H1 (cell line): ENCODE measurements at regions not wholly inside any gene's neighbourhood (a gene's known extent, or its start where the extent isn't known, plus 50 kb on each side); places are given as distances from the start of the nearest gene placed in this dataset.

Experiments used
- CTCF ChIA-PET: fragments of 300-600 bp; sonication (Branson Sonifier 250); formaldehyde crosslinking; loops from one replicate; lab custom pipeline; 2021; ENCODE audit not compliant: partially characterized antibody; lab: Charles Lee
- POLR2A ChIA-PET: fragments of 300-600 bp; sonication (Branson Sonifier 250); formaldehyde crosslinking; loops from one replicate; lab custom pipeline; 2021; ENCODE audit warnings: inconsistent platforms; ENCODE audit not compliant: partially characterized antibody; lab: Charles Lee
- DNase-seq, 2 experiments: peaks; one replicate each; pipeline versions ENCODE4 v3.0.0 to v3.0.0-alpha.2; 2010 to 2022; ENCODE audit warnings: low spot score in 2 of 2, low read depth in 1 of 2, mixed read lengths in 1 of 2
- FAIRE-seq: peaks from 2 replicates; lab custom pipeline; 2011; peaks lifted over from hg19 to GRCh38; lab: Jason Lieb, UNC
- H2AFZ ChIP-seq: 2 replicates; pipeline ENCODE4 v1.8.1; 2012; ENCODE audit warnings: low read length, inconsistent platforms
- H2AK5ac ChIP-seq: 2 replicates; pipeline ENCODE4 v1.6.1; 2013; ENCODE audit warnings: low read depth, low read length
- H2BK120ac ChIP-seq: replicated peaks from 2 replicates; pipeline ENCODE3; 2013; ENCODE audit warnings: low read depth, low read length, inconsistent platforms
- H2BK12ac ChIP-seq: 2 replicates; pipeline ENCODE4 v1.6.1; 2013; ENCODE audit warnings: low read depth, low read length
- H2BK15ac ChIP-seq: 2 replicates; pipeline ENCODE4 v1.6.1; 2013; ENCODE audit warnings: low read length
- H2BK20ac ChIP-seq: 2 replicates; pipeline ENCODE4 v1.6.1; 2013; ENCODE audit warnings: low read length
- H2BK5ac ChIP-seq: 2 replicates; pipeline ENCODE4 v1.6.1; 2013; ENCODE audit warnings: low read depth, low read length
- H3K14ac ChIP-seq: 2 replicates; pipeline ENCODE4 v1.6.1; 2013; ENCODE audit warnings: inconsistent platforms; ENCODE audit not compliant: insufficient read length
- H3K18ac ChIP-seq: 2 replicates; pipeline ENCODE4 v1.6.1; 2013; ENCODE audit warnings: low read length; ENCODE audit errors: extremely low read depth
- H3K23ac ChIP-seq: 2 replicates; pipeline ENCODE4 v1.6.1; 2013; ENCODE audit warnings: inconsistent platforms; ENCODE audit not compliant: insufficient read length
- H3K23me2 ChIP-seq: 2 replicates; pipeline ENCODE4 v1.6.1; 2013; ENCODE audit warnings: low read depth, low read length
- H3K27ac ChIP-seq: 2 replicates; pipeline ENCODE4 v1.6.1; 2011; ENCODE audit warnings: low read depth, low read length, inconsistent platforms
- H3K27me3 ChIP-seq, 4 experiments: replicated peaks in 1 of 4; 1 replicate in 1 of 4; 2 replicates in 3 of 4; pipeline versions ENCODE4 v1.6.1 to v1.8.1; 2011 to 2013; ENCODE audit warnings: low read length in 3 of 4, mild to moderate bottlenecking in 3 of 4, inconsistent platforms in 2 of 4, mixed read lengths in 2 of 4, moderate library complexity in 1 of 4; ENCODE audit not compliant: control insufficient read depth in 3 of 4, insufficient read depth in 3 of 4; ENCODE audit errors: extremely low read depth in 1 of 4
- H3K36me3 ChIP-seq, 4 experiments: 2 replicates each; pipeline versions ENCODE4 v1.6.1 to v1.8.1; 2011 to 2013; ENCODE audit warnings: mild to moderate bottlenecking in 4 of 4, low read length in 3 of 4, moderate library complexity in 2 of 4, control low read depth in 1 of 4, inconsistent platforms in 1 of 4; ENCODE audit not compliant: insufficient read depth in 4 of 4, control insufficient read depth in 2 of 4
- H3K4ac ChIP-seq: replicated peaks from 2 replicates; pipeline ENCODE3; 2013; ENCODE audit warnings: low read length, low read depth, mixed read lengths, inconsistent platforms; ENCODE audit not compliant: insufficient read length
- H3K4me1 ChIP-seq, 4 experiments: replicated peaks in 1 of 4; 1 replicate in 1 of 4; 2 replicates in 3 of 4; pipeline versions ENCODE4 v1.6.1 to v1.8.1; 2011 to 2013; ENCODE audit warnings: low read length in 3 of 4, inconsistent platforms in 2 of 4, mixed read lengths in 1 of 4; ENCODE audit not compliant: insufficient read depth in 4 of 4, control insufficient read depth in 3 of 4
- H3K4me2 ChIP-seq, 2 experiments: 2 replicates each; pipeline versions ENCODE4 v1.6.1 to v1.8.1; 2011 to 2013; ENCODE audit warnings: low read depth in 2 of 2, low read length in 2 of 2, control low read depth in 1 of 2, inconsistent platforms in 1 of 2, mild to moderate bottlenecking in 1 of 2; ENCODE audit not compliant: insufficient read depth in 1 of 2
- H3K4me3 ChIP-seq, 4 experiments: fragments of 200-600, 300-600 bp in 1 of 4; sonication (generic), shearing (Covaris generic), sonication (Bioruptor Twin) in 1 of 4; 2 replicates each; pipeline versions ENCODE4 v1.5.1 to v1.8.1; 2011 to 2016; ENCODE audit warnings: low read length in 4 of 4, low read depth in 3 of 4, control low read depth in 2 of 4, inconsistent platforms in 2 of 4, mild to moderate bottlenecking in 2 of 4, mixed read lengths in 1 of 4, moderate library complexity in 1 of 4; ENCODE audit not compliant: insufficient read depth in 2 of 4; ENCODE audit errors: extremely low read depth in 1 of 4
- H3K56ac ChIP-seq: replicated peaks from 2 replicates; pipeline ENCODE3; 2013; ENCODE audit warnings: low read depth, mild to moderate bottlenecking, mixed read lengths, low read length, inconsistent platforms; ENCODE audit not compliant: insufficient read length
- H3K79me1 ChIP-seq: 2 replicates; pipeline ENCODE4 v1.6.1; 2013; ENCODE audit warnings: low read depth, low read length, control low read depth
- H3K79me2 ChIP-seq, 2 experiments: 2 replicates each; pipeline versions ENCODE4 v1.6.1 to v1.8.1; 2012 to 2013; ENCODE audit warnings: low read length in 2 of 2, mild to moderate bottlenecking in 2 of 2, inconsistent platforms in 1 of 2; ENCODE audit not compliant: insufficient read depth in 2 of 2, control insufficient read depth in 1 of 2
- H3K9ac ChIP-seq, 4 experiments: replicated peaks in 1 of 4; 1 replicate in 1 of 4; 2 replicates in 3 of 4; pipeline versions ENCODE4 v1.6.1 to v1.8.1; 2011 to 2013; ENCODE audit warnings: low read depth in 3 of 4, low read length in 3 of 4, control low read depth in 2 of 4, mild to moderate bottlenecking in 2 of 4, moderate library complexity in 2 of 4, inconsistent platforms in 1 of 4; ENCODE audit errors: extremely low read depth in 1 of 4
- H3K9me3 ChIP-seq, 2 experiments: 2 replicates each; pipeline versions ENCODE4 v1.6.1 to v1.8.1; 2012 to 2013; ENCODE audit warnings: mild to moderate bottlenecking in 2 of 2, moderate library complexity in 2 of 2, control low read depth in 1 of 2, inconsistent platforms in 1 of 2, low read depth in 1 of 2, low read length in 1 of 2, mixed read lengths in 1 of 2; ENCODE audit not compliant: insufficient read depth in 2 of 2
- H4K20me1 ChIP-seq, 2 experiments: replicated peaks in 1 of 2; 2 replicates each; pipeline versions ENCODE3 to v1.8.1; 2011 to 2013; ENCODE audit warnings: inconsistent platforms in 2 of 2, low read length in 2 of 2, mild to moderate bottlenecking in 1 of 2; ENCODE audit not compliant: insufficient read depth in 2 of 2, control insufficient read depth in 1 of 2
- H4K5ac ChIP-seq: 2 replicates; pipeline ENCODE4 v1.6.1; 2013; ENCODE audit warnings: low read length, low read depth, mixed read lengths, inconsistent platforms; ENCODE audit not compliant: insufficient read length
- H4K8ac ChIP-seq: 2 replicates; pipeline ENCODE4 v1.8.0; 2013; ENCODE audit warnings: mild to moderate bottlenecking, moderate library complexity, low read length, inconsistent platforms; ENCODE audit not compliant: insufficient read depth; ENCODE audit errors: extremely low read depth
- H4K91ac ChIP-seq: replicated peaks from 2 replicates; pipeline ENCODE3; 2013; ENCODE audit warnings: low read length, mixed read lengths, inconsistent platforms; ENCODE audit not compliant: insufficient read length
- ASH2L ChIP-seq: fragments of 200-600, 300-600 bp; sonication (generic); IDR thresholded peaks from one replicate; pipeline ENCODE4 v1.7.1; 2017; ENCODE audit warnings: low read length
- BRCA1 ChIP-seq: IDR thresholded peaks from 2 replicates; pipeline ENCODE4 v1.6.1; 2012; ENCODE audit warnings: low read depth, low read length, improper control_type of control experiment
- CHD1 ChIP-seq: IDR thresholded peaks from 2 replicates; pipeline ENCODE4 v1.6.1; 2012; ENCODE audit warnings: low read depth, low read length, improper control_type of control experiment
- EZH2 ChIP-seq: fragments of 200-600 bp; sonication (generic); IDR thresholded peaks from 2 replicates; pipeline ENCODE4 v1.7.1; 2012; ENCODE audit warnings: low read depth, mild to moderate bottlenecking, moderate library complexity, low read length, inconsistent platforms; ENCODE audit not compliant: severe bottlenecking
- JUN ChIP-seq: IDR thresholded peaks from 2 replicates; pipeline ENCODE4 v1.6.1; 2011; ENCODE audit warnings: low read depth, mild to moderate bottlenecking, improper control_type of control experiment, low read length
- KDM1A ChIP-seq: fragments of 200-600, 300-600 bp; sonication (generic); IDR thresholded peaks from 2 replicates; pipeline ENCODE4 v1.7.1; 2016; ENCODE audit warnings: mild to moderate bottlenecking, low read length, borderline replicate concordance
- MAX ChIP-seq: IDR thresholded peaks from 2 replicates; pipeline ENCODE4 v1.6.1; 2012; ENCODE audit warnings: inconsistent platforms
- POLR2A ChIP-seq, 2 experiments: IDR thresholded peaks; 1 replicate in 1 of 2; 2 replicates in 1 of 2; pipeline ENCODE4 v1.6.1; 2011; ENCODE audit warnings: low read depth in 2 of 2, low read length in 2 of 2, mild to moderate bottlenecking in 2 of 2; ENCODE audit errors: control extremely low read depth in 1 of 2
- RNF2 ChIP-seq: fragments of 200-900, 300-1000 bp; sonication (generic); IDR thresholded peaks from 2 replicates; pipeline ENCODE4 v1.7.1; 2016; ENCODE audit warnings: borderline replicate concordance, low read depth, mild to moderate bottlenecking, antibody characterized with exemption, low read length; ENCODE audit not compliant: poor library complexity, severe bottlenecking; ENCODE audit errors: missing control alignments
- RXRA ChIP-seq: IDR thresholded peaks from 2 replicates; pipeline ENCODE4 v1.6.1; 2011; ENCODE audit warnings: low read depth, mild to moderate bottlenecking, low read length, moderate library complexity; ENCODE audit not compliant: insufficient read depth
- SP1 ChIP-seq: IDR thresholded peaks from 2 replicates; pipeline ENCODE4 v1.6.1; 2011; ENCODE audit warnings: low read depth, low read length
- SP2 ChIP-seq: IDR thresholded peaks from 2 replicates; pipeline ENCODE4 v1.6.1; 2012; ENCODE audit warnings: mild to moderate bottlenecking, low read length, inconsistent platforms
- TAF7 ChIP-seq: optimal IDR thresholded peaks from 2 replicates; pipeline ENCODE3; 2011; ENCODE audit warnings: low read depth, mild to moderate bottlenecking, inconsistent platforms, low read length, moderate library complexity, borderline replicate concordance
- WGBS, 2 experiments: shearing (Covaris generic) in 1 of 2; methylation state at CpG; one replicate each; pipeline versions ENCODE4 v1.1.6 to v1.1.7; 2013 to 2015; ENCODE audit warnings: low lambda C conversion rate in 2 of 2, mixed read lengths in 2 of 2, inconsistent platforms in 1 of 2, low coverage in 1 of 2, missing lambda C conversion rate in 1 of 2; ENCODE audit not compliant: insufficient replicate concordance in 2 of 2, insufficient coverage in 1 of 2, insufficient read length in 1 of 2; ENCODE audit errors: extremely low coverage in 1 of 2, missing lambda C conversion rate in 1 of 2; 5-methylcytosine and 5-hydroxymethylcytosine counted together

GRCh38 chr21:27021801-27022200 is 54.9 kb upstream of the ADAMTS5 start:
- Histone ChIP-seq H3K4me2 (no peak overlapping the region), H4K5ac (no peak overlapping the region), H3K4ac (no peak overlapping the region), H4K8ac (no peak overlapping the region), H4K20me1 (no peaks in the 10 kb centered on the region), H3K4me3 (no peak overlapping the region), H2BK15ac (no peak overlapping the region), H2AK5ac (no peak overlapping the region), H2BK5ac (no peak overlapping the region), H3K79me1 (no peaks in the 10 kb centered on the region), H3K14ac (no peak overlapping the region), H3K9ac (no peak overlapping the region), H3K18ac (no peak overlapping the region), H2AFZ (no peak overlapping the region), H3K4me1 (peaks cover 0 to 5% (median 2%) of the 10 kb centered on the region in 4 experiments; a peak in 2 of 7 replicates), H3K27me3 (no peaks in the 10 kb centered on the region), H3K23ac (no peak overlapping the region), H3K9me3 (no peaks in the 10 kb centered on the region), H3K79me2 (no peaks in the 10 kb centered on the region), H2BK120ac (no peak overlapping the region), H2BK12ac (no peak overlapping the region), H4K91ac (no peak overlapping the region), H3K23me2 (no peaks in the 10 kb centered on the region), H2BK20ac (no peak overlapping the region), H3K56ac (no peak overlapping the region), H3K36me3 (no peaks in the 10 kb centered on the region), H3K27ac (no peak overlapping the region)
- WGBS, 2 experiments = 95% methylated on average over 1 of the region's 1 CpG; no CpG with 5 or more reads in 1 of the 2 experiments
- TF ChIP-seq SP1 (no peak), EZH2 (no peak), ASH2L (no peak), RNF2 (no peak), POLR2A (IDR thresholded peaks at IDR 0.05; ENCODE audit: control extremely low read depth in 1 of 2, low read depth in 2 of 2, low read length in 2 of 2) (no peak), MAX (no peak), TAF7 (no peak), SP2 (no peak), JUN (no peak), RXRA (no peak), BRCA1 (no peak), CHD1 (no peak), KDM1A (no peak)
- ChIA-PET CTCF (no interaction called here), POLR2A (no interaction called here)
- FAIRE-seq = no peak
- no peak for DNase-seq
